ENCODE measurements at regions not wholly inside any gene's neighbourhood (a gene's known extent, or its start where the extent isn't known, plus 50 kb on each side); places are given as distances from the start of the nearest gene placed in this dataset.

- TF ChIP-seq, protein P1, sequence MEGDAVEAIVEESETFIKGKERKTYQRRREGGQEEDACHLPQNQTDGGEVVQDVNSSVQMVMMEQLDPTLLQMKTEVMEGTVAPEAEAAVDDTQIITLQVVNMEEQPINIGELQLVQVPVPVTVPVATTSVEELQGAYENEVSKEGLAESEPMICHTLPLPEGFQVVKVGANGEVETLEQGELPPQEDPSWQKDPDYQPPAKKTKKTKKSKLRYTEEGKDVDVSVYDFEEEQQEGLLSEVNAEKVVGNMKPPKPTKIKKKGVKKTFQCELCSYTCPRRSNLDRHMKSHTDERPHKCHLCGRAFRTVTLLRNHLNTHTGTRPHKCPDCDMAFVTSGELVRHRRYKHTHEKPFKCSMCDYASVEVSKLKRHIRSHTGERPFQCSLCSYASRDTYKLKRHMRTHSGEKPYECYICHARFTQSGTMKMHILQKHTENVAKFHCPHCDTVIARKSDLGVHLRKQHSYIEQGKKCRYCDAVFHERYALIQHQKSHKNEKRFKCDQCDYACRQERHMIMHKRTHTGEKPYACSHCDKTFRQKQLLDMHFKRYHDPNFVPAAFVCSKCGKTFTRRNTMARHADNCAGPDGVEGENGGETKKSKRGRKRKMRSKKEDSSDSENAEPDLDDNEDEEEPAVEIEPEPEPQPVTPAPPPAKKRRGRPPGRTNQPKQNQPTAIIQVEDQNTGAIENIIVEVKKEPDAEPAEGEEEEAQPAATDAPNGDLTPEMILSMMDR (IDR thresholded peaks at IDR 0.05), result no peak
- no peak for TF ChIP-seq EZH2 (IDR thresholded peaks at IDR 0.05; ENCODE audit: borderline replicate concordance, insufficient read depth, low read depth, low read length, poor library complexity, severe bottlenecking)
Observed at GRCh38 chrX:14409341-14409740, 120.0 kb upstream of the GLRA2 start.

All from B cell (primary cell).